HepG2 (cell line): ENCODE measurements at regions not wholly inside any gene's neighbourhood (a gene's known extent, or its start where the extent isn't known, plus 50 kb on each side); places are given as distances from the start of the nearest gene placed in this dataset.

Source experiments
- ATAC-seq: fragments of 200-7000 bp; cut with Tn5 transposase; 3 replicates; pipeline ENCODE4 v1.9.1; 2020; ENCODE audit warnings: mild to moderate bottlenecking, moderate library complexity
- BruUV-seq: library from RNA; stranded (reverse); fragments of 400-500 nt; replicated peaks from 2 replicates; lab custom pipeline; 2021; lab: Mats Ljungman, UMichigan
- CTCF ChIA-PET: fragments of 300-600 bp; formaldehyde crosslinking; extraction: SDS; loops from one replicate; lab custom pipeline; 2021; ENCODE audit warnings: low total read pairs, inconsistent platforms, low intra/inter-chr PET ratio; lab: Yijun Ruan, JAX
- POLR2A ChIA-PET: fragments of 350-600 bp; sonication (Branson Sonifier 250); formaldehyde crosslinking; loops from one replicate; lab custom pipeline; 2020; ENCODE audit warnings: antibody characterized with exemption, inconsistent platforms; lab: Yijun Ruan, JAX
- DNase-seq: peaks from one replicate; pipeline ENCODE4 v3.0.0-alpha.2; 2015; ENCODE audit warnings: low spot score
- FAIRE-seq: peaks from 3 replicates; lab custom pipeline; 2011; peaks lifted over from hg19 to GRCh38; lab: Jason Lieb, UNC
- H2AFZ ChIP-seq: one replicate; pipeline ENCODE4 v1.6.1; 2011; ENCODE audit warnings: low read length, inconsistent platforms
- H3K27ac ChIP-seq: fragments of 300-600 bp; 3 replicates; pipeline ENCODE4 v1.8.0; 2011; ENCODE audit warnings: mixed run types, mild to moderate bottlenecking, mixed read lengths, low read length, inconsistent platforms; ENCODE audit not compliant: insufficient read depth; ENCODE audit errors: extremely low read length
- H3K27me3 ChIP-seq, 2 experiments: fragments of 200-600 bp in 1 of 2; 2 replicates in 1 of 2; 3 replicates in 1 of 2; pipeline versions ENCODE4 v1.6.0 to v1.8.0; 2011; ENCODE audit warnings: low read length in 2 of 2, mild to moderate bottlenecking in 2 of 2, moderate library complexity in 2 of 2, inconsistent platforms in 1 of 2; ENCODE audit not compliant: insufficient read depth in 2 of 2, control insufficient read depth in 1 of 2
- H3K36me3 ChIP-seq, 2 experiments: fragments of 200-600 bp in 1 of 2; replicated peaks in 1 of 2; 2 replicates in 1 of 2; 3 replicates in 1 of 2; pipeline versions ENCODE4 v1.5.1 to v1.8.0; 2011; ENCODE audit warnings: low read length in 2 of 2, inconsistent platforms in 1 of 2; ENCODE audit not compliant: insufficient read depth in 2 of 2, control insufficient read depth in 1 of 2
- H3K4me1 ChIP-seq: 2 replicates; pipeline ENCODE4 v1.5.1; 2012; ENCODE audit warnings: low read length, inconsistent platforms; ENCODE audit not compliant: insufficient read depth
- H3K4me2 ChIP-seq: 2 replicates; pipeline ENCODE4 v1.6.0; 2011; ENCODE audit warnings: low read depth, low read length, inconsistent platforms
- H3K4me3 ChIP-seq, 3 experiments: fragments of 200-600 bp in 1 of 3; sonication (generic), shearing (Covaris generic) in 1 of 3; replicated peaks in 1 of 3; 2 replicates each; pipeline ENCODE4 v1.5.1; 2011 to 2016; ENCODE audit warnings: low read length in 3 of 3, inconsistent platforms in 2 of 3, low read depth in 2 of 3, mild to moderate bottlenecking in 2 of 3, control low read depth in 1 of 3, mixed read lengths in 1 of 3; ENCODE audit not compliant: insufficient read depth in 1 of 3
- H3K79me2 ChIP-seq: one replicate; pipeline ENCODE4 v1.6.1; 2011; ENCODE audit warnings: low read length, inconsistent platforms; ENCODE audit not compliant: insufficient read depth
- H3K9ac ChIP-seq: 2 replicates; pipeline ENCODE4 v1.6.0; 2011; ENCODE audit warnings: mild to moderate bottlenecking, low read depth, low read length, inconsistent platforms; ENCODE audit not compliant: insufficient read depth
- H3K9me3 ChIP-seq: 2 replicates; pipeline ENCODE4 v1.5.1; 2012; ENCODE audit warnings: mild to moderate bottlenecking, low read length
- H4K20me1 ChIP-seq: 2 replicates; pipeline ENCODE4 v1.6.0; 2011; ENCODE audit warnings: inconsistent platforms, mild to moderate bottlenecking, low read length, moderate library complexity; ENCODE audit not compliant: insufficient read depth
- SIX1 ChIP-seq: sonication (generic); formaldehyde crosslinking; IDR thresholded peaks from 2 replicates; pipeline ENCODE4 v1.4.0; 2020; ENCODE audit warnings: missing genetic modification reagents, borderline replicate concordance
- U2AF2 ChIP-seq: fragments of 200-400 bp; formaldehyde crosslinking; IDR thresholded peaks from 2 replicates; pipeline ENCODE4 v1.6.1; 2017; ENCODE audit warnings: low read depth, mild to moderate bottlenecking, low read length
- ZFP90 ChIP-seq: sonication (generic); formaldehyde crosslinking; IDR thresholded peaks from 2 replicates; pipeline ENCODE4 v1.8.0; 2022; ENCODE audit warnings: missing genetic modification reagents, mild to moderate bottlenecking, inconsistent platforms, borderline replicate concordance
- ZNF350 ChIP-seq: sonication (generic); formaldehyde crosslinking; IDR thresholded peaks from 2 replicates; pipeline ENCODE4 v1.4.0; 2020; ENCODE audit warnings: mild to moderate bottlenecking, low read depth, missing genetic modification reagents, borderline replicate concordance
- ZNF513 ChIP-seq: sonication (generic); formaldehyde crosslinking; conservative IDR thresholded peaks from 2 replicates; pipeline ENCODE4 v1.5.0; 2020; ENCODE audit warnings: missing genetic modification reagents
- ZNF674 ChIP-seq: sonication (generic); formaldehyde crosslinking; IDR thresholded peaks from 2 replicates; pipeline ENCODE4 v1.5.0; 2020; ENCODE audit warnings: low read depth, mild to moderate bottlenecking, missing genetic modification reagents
- WGBS: methylation state at CpG from one replicate; pipeline ENCODE4 v1.1.6; 2017; ENCODE audit warnings: low lambda C conversion rate; 5-methylcytosine and 5-hydroxymethylcytosine counted together
- in situ Hi-C: cut with HindIII; loops from 2 replicates; pipeline ENCODE4 v1.10.0; 2017; ENCODE audit warnings: low pct_unique_long_range_greater_than_20kb; ENCODE audit not compliant: extremely low pct_ligation_motif_present
- intact Hi-C: fragments of 100-400 bp; cut with micrococcal nuclease; formaldehyde crosslinking; loops from one replicate; pipeline ENCODE4 v1.10.0; 2022; ENCODE audit not compliant: unreplicated experiment
- TF ChIP-seq, protein P1 (sequence below): IDR thresholded peaks from 2 replicates; pipeline ENCODE4 v1.6.1; 2012; ENCODE audit warnings: low read depth, low read length, improper control_type of control experiment

GRCh38 chr7:8923164-8923806 is 489.9 kb downstream of the NXPH1 start:
- Histone ChIP-seq H3K4me2 (no peak overlapping the region), H3K4me1 (no peaks in the 10 kb centered on the region), H2AFZ (no peak overlapping the region), H3K36me3 (no peaks in the 10 kb centered on the region), H4K20me1 (no peaks in the 10 kb centered on the region), H3K9ac (no peak overlapping the region), H3K79me2 (no peaks in the 10 kb centered on the region), H3K4me3 (no peak overlapping the region), H3K9me3 (peaks cover 63% of the 10 kb centered on the region), H3K27ac (no peak overlapping the region), H3K27me3 (no peaks in the 10 kb centered on the region)
- no peak for ATAC-seq
- POLR2A ChIA-PET = no interaction called here
- DNase-seq = no peak
- FAIRE-seq = no peak
- TF ChIP-seq ZNF674 (CRISPR knock-in tag) (no peak), ZNF350 (CRISPR knock-in tag) (no peak), SIX1 (CRISPR knock-in tag) (no peak), U2AF2 (no peak), ZNF513 (CRISPR knock-in tag) (no peak), ZFP90 (CRISPR knock-in tag) (no peak)
- TF ChIP-seq, protein P1, sequence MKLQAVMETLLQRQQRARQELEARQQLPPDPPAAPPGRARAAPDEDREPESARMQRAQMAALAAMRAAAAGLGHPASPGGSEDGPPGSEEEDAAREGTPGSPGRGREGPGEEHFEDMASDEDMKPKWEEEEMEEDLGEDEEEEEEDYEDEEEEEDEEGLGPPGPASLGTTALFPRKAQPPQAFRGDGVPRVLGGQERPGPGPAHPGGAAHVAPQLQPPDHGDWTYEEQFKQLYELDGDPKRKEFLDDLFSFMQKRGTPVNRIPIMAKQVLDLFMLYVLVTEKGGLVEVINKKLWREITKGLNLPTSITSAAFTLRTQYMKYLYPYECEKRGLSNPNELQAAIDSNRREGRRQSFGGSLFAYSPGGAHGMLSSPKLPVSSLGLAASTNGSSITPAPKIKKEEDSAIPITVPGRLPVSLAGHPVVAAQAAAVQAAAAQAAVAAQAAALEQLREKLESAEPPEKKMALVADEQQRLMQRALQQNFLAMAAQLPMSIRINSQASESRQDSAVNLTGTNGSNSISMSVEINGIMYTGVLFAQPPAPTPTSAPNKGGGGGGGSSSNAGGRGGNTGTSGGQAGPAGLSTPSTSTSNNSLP = no peak
- intact Hi-C loops = no loop called here
- in situ Hi-C loops = no loop called here
- 3% methylated on average over 2 of the region's 2 CpGs for WGBS
- BruUV-seq = no TSS peak
- CTCF ChIA-PET = no interaction called here
